Pancreas (tissue), 10 donors: ENCODE measurements at regions not wholly inside any gene's neighbourhood (a gene's known extent, or its start where the extent isn't known, plus 50 kb on each side); places are given as distances from the start of the nearest gene placed in this dataset.

ENCODE experiments used
- ATAC-seq, 4 donors: fragments of 200-7000 bp; cut with Tn5 transposase; one replicate each; pipeline versions ENCODE4 v1.8.0 to v1.9.1; 2020; ENCODE audit warnings: mild to moderate bottlenecking in 4 of 4, moderate library complexity in 4 of 4
- DNase-seq, 6 donors: peaks; one replicate each; pipeline ENCODE4 v3.0.0-alpha.2; 2020
- FAIRE-seq: peaks from 2 replicates; lab custom pipeline; 2012; peaks lifted over from hg19 to GRCh38; lab: Jason Lieb, UNC
- H3K27ac ChIP-seq, 4 donors: fragments of 200-600 bp; sonication (generic); 1 replicate in 3 of 4; 2 replicates in 1 of 4; pipeline versions ENCODE4 v1.5.0 to v1.8.0; 2020
- H3K27me3 ChIP-seq, 4 donors: fragments of 200-600 bp; one replicate each; pipeline ENCODE4 v1.8.0; 2021
- H3K36me3 ChIP-seq, 3 donors: fragments of 200-600 bp; sonication (generic) in 1 of 3; one replicate each; pipeline versions ENCODE4 v1.5.0 to v1.8.0; 2020 to 2021
- H3K4me1 ChIP-seq, 3 donors: fragments of 200-600 bp; one replicate each; pipeline ENCODE4 v1.8.0; 2021
- H3K4me3 ChIP-seq, 4 donors: fragments of 200-600 bp; sonication (generic) in 2 of 4; one replicate each; pipeline versions ENCODE4 v1.5.0 to v1.8.0; 2020 to 2021
- H3K9me3 ChIP-seq, 4 donors: fragments of 200-600 bp; one replicate each; pipeline ENCODE4 v1.8.0; 2021
- WGBS, 2 donors: extraction: QIAGEN DNeasy Blood & Tissue Kit; methylation state at CpG; one replicate each; pipeline ENCODE4 v1.1.7; 2013; 5-methylcytosine and 5-hydroxymethylcytosine counted together
- intact Hi-C, 3 donors: fragments of 100-400 bp; cut with DNase I; formaldehyde crosslinking; loops; one replicate each; pipeline versions ENCODE4 v1.11.1 to v1.14.2; 2022
- TF ChIP-seq, protein P1 (sequence below), 4 donors: fragments of 200-600 bp; sonication (generic) in 3 of 4; IDR thresholded peaks; one replicate each; pipeline versions ENCODE4 v1.5.0 to v1.8.0; 2021; ENCODE audit warnings: antibody characterized with exemption in 4 of 4
- donor health status: healthy with polysubstance abuse.
- donor health status: DM: no; HTN: no; CAD: no; lungs with moderate emphysema.
- donor health status: DM: no; HTN: no; CAD: no.
- donor health status: control.
- donor health status: control.
- donor health status: Bipolar disorder and iron deficiency.
- donor health status: DM: yes; HTN: yes; CAD: no.
- donor health status: DM: no; HTN: no; CAD: no.
- donor health status: DM: no; HTN: no; CAD: no.
- donor health status: DM: yes; HTN: yes; CAD: no.

GRCh38 chr9:89706731-89707191 is 101.9 kb downstream of the GADD45G start:
- Histone ChIP-seq H3K4me1 (no peaks in the 10 kb centered on the region), H3K27ac (no peak overlapping the region), H3K4me3 (no peak overlapping the region), H3K9me3 (no peaks in the 10 kb centered on the region), H3K36me3 (no peaks in the 10 kb centered on the region), H3K27me3 (no peaks in the 10 kb centered on the region)
- DNase-seq (no peak), FAIRE-seq (no peak), ATAC-seq (no peak)
- intact Hi-C loops: no loop called here
- 63 to 71% methylated on average over 5 of the region's 5 CpGs for WGBS, 2 donors
- TF ChIP-seq, protein P1, sequence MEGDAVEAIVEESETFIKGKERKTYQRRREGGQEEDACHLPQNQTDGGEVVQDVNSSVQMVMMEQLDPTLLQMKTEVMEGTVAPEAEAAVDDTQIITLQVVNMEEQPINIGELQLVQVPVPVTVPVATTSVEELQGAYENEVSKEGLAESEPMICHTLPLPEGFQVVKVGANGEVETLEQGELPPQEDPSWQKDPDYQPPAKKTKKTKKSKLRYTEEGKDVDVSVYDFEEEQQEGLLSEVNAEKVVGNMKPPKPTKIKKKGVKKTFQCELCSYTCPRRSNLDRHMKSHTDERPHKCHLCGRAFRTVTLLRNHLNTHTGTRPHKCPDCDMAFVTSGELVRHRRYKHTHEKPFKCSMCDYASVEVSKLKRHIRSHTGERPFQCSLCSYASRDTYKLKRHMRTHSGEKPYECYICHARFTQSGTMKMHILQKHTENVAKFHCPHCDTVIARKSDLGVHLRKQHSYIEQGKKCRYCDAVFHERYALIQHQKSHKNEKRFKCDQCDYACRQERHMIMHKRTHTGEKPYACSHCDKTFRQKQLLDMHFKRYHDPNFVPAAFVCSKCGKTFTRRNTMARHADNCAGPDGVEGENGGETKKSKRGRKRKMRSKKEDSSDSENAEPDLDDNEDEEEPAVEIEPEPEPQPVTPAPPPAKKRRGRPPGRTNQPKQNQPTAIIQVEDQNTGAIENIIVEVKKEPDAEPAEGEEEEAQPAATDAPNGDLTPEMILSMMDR (IDR thresholded peaks at IDR 0.05): no peak

- 79 to 80% methylated on average over 6 of the region's 6 CpGs for WGBS, 2 donors
- intact Hi-C loops: no loop called here
- H3K9me3 ChIP-seq: no peaks in the 10 kb centered on the region
- TF ChIP-seq, protein P1 (IDR thresholded peaks at IDR 0.05): no peak
- ATAC-seq (peak in 3 of 4 donors; percentile 21 to 77 (median 64)), DNase-seq (no peak), FAIRE-seq (no peak)
- H3K27ac ChIP-seq: no peak overlapping the region
- H3K4me3 ChIP-seq: no peak overlapping the region
- no peaks in the 10 kb centered on the region for H3K27me3 ChIP-seq
- H3K36me3 ChIP-seq: no peaks in the 10 kb centered on the region
- no peaks in the 10 kb centered on the region for H3K4me1 ChIP-seq
Measured at GRCh38 chr9:89710697-89711096, 105.9 kb downstream of the GADD45G start.

DNA sequence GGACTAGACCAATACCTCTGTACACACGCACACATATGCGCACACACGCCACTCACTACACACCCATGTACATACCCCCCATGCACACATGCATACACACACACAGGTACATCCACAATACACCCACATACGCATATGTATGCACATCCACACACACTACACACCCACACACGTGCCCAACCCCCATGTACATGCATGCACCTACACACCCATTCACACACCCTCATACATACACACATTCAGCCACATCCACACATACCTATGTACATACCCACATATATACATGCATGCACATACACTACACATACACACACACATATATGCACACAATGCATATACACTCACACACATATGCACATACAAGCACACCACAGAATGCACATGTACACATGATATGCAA is 107.1 kb downstream of the GADD45G start:
- no peaks in the 10 kb centered on the region for H3K27me3 ChIP-seq
- H3K9me3 ChIP-seq: no peaks in the 10 kb centered on the region
- FAIRE-seq: no peak
- 38 to 66% methylated on average over 5 of the region's 5 CpGs for WGBS, 2 donors
- no peak overlapping the region for H3K4me3 ChIP-seq
- no peak for ATAC-seq
- no peak for DNase-seq
- intact Hi-C loops: no loop called here
- H3K4me1 ChIP-seq: no peaks in the 10 kb centered on the region
- H3K27ac ChIP-seq: no peak overlapping the region
- TF ChIP-seq, protein P1 (IDR thresholded peaks at IDR 0.05): no peak
- H3K36me3 ChIP-seq: no peaks in the 10 kb centered on the region

DNA sequence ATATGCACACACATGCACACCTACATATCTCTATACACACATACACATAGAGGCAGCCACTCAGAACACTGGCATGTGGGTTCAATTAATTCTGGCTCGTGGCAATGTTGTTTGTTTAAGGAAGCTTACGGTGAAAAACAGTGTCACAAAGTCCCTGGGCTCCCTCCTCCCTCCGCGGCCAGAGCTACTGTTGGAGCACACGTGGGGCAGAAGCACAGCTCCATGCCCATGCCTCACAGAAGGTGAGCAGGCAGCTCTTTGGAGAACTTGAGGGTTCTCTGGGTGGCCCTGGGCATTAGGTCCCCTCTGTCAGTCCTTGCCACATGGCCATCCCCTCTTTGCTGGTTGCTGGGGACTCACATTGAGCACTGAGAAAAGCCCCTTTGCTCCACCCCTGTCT is 107.5 kb downstream of the GADD45G start:
- H3K9me3 ChIP-seq: no peaks in the 10 kb centered on the region
- no peak for FAIRE-seq
- H3K27me3 ChIP-seq: no peaks in the 10 kb centered on the region
- TF ChIP-seq, protein P1 (IDR thresholded peaks at IDR 0.05): no peak
- no peak overlapping the region for H3K27ac ChIP-seq
- WGBS, 2 donors: 70 to 76% methylated on average over 5 of the region's 5 CpGs
- no peak for ATAC-seq
- H3K4me3 ChIP-seq: no peak overlapping the region
- no peaks in the 10 kb centered on the region for H3K4me1 ChIP-seq
- no peak for DNase-seq
- intact Hi-C loops: no loop called here
- H3K36me3 ChIP-seq: no peaks in the 10 kb centered on the region

DNA sequence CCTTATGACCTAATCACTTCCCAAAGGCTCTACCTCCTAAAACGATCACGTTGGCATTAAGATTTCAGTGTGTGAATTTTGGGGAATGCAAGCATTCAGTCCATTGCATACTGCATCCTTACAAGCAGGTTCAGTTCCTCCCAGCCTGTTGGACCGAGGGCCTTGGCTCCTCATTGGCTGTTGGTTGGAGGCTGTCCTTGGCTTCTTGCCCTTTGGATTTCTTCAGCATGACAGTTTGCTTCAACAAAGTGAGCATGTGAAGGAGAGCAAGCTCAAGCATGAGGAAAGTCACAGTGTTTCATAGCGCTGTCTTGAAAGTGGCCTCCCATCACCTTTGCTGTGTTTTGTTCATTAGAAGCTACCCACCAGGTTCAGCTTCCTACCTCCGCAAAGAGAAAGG is 109.5 kb downstream of the GADD45G start:
- intact Hi-C loops: no loop called here
- TF ChIP-seq, protein P1 (IDR thresholded peaks at IDR 0.05): no peak
- no peak overlapping the region for H3K27ac ChIP-seq
- no peaks in the 10 kb centered on the region for H3K27me3 ChIP-seq
- 60 to 71% methylated on average over 5 of the region's 5 CpGs for WGBS, 2 donors
- ATAC-seq (peak in 1 of 4 donors; percentile 15), DNase-seq (no peak), FAIRE-seq (no peak)
- no peaks in the 10 kb centered on the region for H3K4me1 ChIP-seq
- no peaks in the 10 kb centered on the region for H3K9me3 ChIP-seq
- no peaks in the 10 kb centered on the region for H3K36me3 ChIP-seq
- H3K4me3 ChIP-seq: no peak overlapping the region
